Ishikawa (cell line): ENCODE measurements at regions not wholly inside any gene's neighbourhood (a gene's known extent, or its start where the extent isn't known, plus 50 kb on each side); places are given as distances from the start of the nearest gene placed in this dataset.

Experiments
- EGR1 ChIP-seq: IDR thresholded peaks from 2 replicates; pipeline ENCODE4 v1.6.1; 2012
- EP300 ChIP-seq: IDR thresholded peaks from 2 replicates; pipeline ENCODE4 v1.6.1; 2012; ENCODE audit warnings: borderline replicate concordance
- FOXM1 ChIP-seq: IDR thresholded peaks from 2 replicates; pipeline ENCODE4 v1.6.1; 2012; ENCODE audit warnings: low read depth, borderline replicate concordance
- NFIC ChIP-seq: IDR thresholded peaks from 2 replicates; pipeline ENCODE4 v1.6.1; 2012
- RAD21 ChIP-seq: IDR thresholded peaks from 2 replicates; pipeline ENCODE4 v1.6.1; 2012; ENCODE audit warnings: low read depth
- REST ChIP-seq: IDR thresholded peaks from 2 replicates; pipeline ENCODE4 v1.6.1; 2012; ENCODE audit warnings: low read depth, mild to moderate bottlenecking
- TAF1 ChIP-seq: IDR thresholded peaks from 2 replicates; pipeline ENCODE4 v1.6.1; 2012; ENCODE audit warnings: low read depth, mild to moderate bottlenecking
- TEAD4 ChIP-seq: IDR thresholded peaks from 2 replicates; pipeline ENCODE4 v1.6.1; 2012
- USF1 ChIP-seq: IDR thresholded peaks from 2 replicates; pipeline ENCODE4 v1.6.1; 2012
- YY1 ChIP-seq: IDR thresholded peaks from 2 replicates; pipeline ENCODE4 v1.6.1; 2012; ENCODE audit warnings: low read depth
- TF ChIP-seq, protein P1 (sequence below): IDR thresholded peaks from 2 replicates; pipeline ENCODE4 v1.6.1; 2012

DNA sequence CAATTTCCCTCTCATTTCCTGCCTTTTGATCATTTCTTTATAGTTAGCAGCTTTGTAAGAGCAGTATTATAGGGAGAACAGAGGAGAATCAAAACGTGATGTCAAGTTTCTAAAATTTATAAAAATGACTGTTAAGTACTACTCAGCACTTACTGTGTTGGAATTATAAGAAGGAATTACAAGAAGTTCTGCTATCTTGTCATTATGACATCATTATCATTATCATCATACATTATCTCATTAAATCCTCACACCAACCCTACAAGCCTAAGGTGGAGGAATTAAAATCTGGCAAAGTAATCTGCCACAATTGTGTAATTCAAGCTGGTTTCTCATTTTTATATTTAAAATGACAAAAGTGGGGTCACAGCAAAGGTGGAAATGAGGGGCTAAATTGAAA is 316.2 kb upstream of the CD180 start:
- TF ChIP-seq, protein P1, sequence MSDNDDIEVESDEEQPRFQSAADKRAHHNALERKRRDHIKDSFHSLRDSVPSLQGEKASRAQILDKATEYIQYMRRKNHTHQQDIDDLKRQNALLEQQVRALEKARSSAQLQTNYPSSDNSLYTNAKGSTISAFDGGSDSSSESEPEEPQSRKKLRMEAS = no peak
- TF ChIP-seq YY1 = no peak
- no peak for TF ChIP-seq EP300
- no peak for TF ChIP-seq FOXM1
- no peak for TF ChIP-seq RAD21
- no peak for TF ChIP-seq EGR1
- TF ChIP-seq USF1 = no peak
- no peak for TF ChIP-seq NFIC
- no peak for TF ChIP-seq REST
- no peak for TF ChIP-seq TEAD4
- TF ChIP-seq TAF1 = no peak
